ENCODE measurements at regions not wholly inside any gene's neighbourhood (a gene's known extent, or its start where the extent isn't known, plus 50 kb on each side); places are given as distances from the start of the nearest gene placed in this dataset.

DNA sequence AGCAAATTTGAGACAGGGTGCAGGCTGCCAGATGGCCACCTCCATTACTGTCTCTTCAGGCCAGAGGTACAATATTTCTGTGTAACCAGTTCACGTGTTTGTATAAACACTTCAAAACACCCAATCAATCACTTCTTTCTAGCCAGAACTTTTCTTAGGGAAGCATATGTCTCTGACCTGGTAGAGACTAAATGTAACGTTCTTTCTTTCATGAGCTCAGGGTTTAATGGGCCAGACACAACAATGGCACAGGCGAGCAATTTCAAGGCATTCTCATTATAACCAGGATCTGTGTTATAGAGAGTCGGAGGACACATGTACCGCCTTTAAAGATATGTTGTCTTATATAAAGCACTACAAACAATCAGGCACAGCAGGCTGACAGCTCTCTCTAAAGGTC lies 1846.4 kb upstream of the PIK3C3 start:
- H3K36me3 ChIP-seq (ENCODE audit: insufficient read depth): no peaks in the 10 kb centered on the region
- no peak for DNase-seq (ENCODE audit: extremely low spot score)
- no peak overlapping the region for H3K4me3 ChIP-seq (ENCODE audit: low read depth, low read length)
- H3K27ac ChIP-seq (ENCODE audit: low read depth): no peak overlapping the region
- 49% methylated on average over 5 of the region's 5 CpGs for WGBS
- H3K4me1 ChIP-seq (ENCODE audit: insufficient read depth): no peaks in the 10 kb centered on the region

- no peak overlapping the region for H3K27ac ChIP-seq (ENCODE audit: low read depth)
- H3K36me3 ChIP-seq (ENCODE audit: insufficient read depth): no peaks in the 10 kb centered on the region
- H3K4me1 ChIP-seq (ENCODE audit: insufficient read depth): no peaks in the 10 kb centered on the region
- no peak for DNase-seq (ENCODE audit: extremely low spot score)
- no peak overlapping the region for H3K4me3 ChIP-seq (ENCODE audit: low read depth, low read length)
These were observed 1852.1 kb upstream of the PIK3C3 start for GRCh38 chr18:40102903-40103302.

- H3K36me3 ChIP-seq (ENCODE audit: insufficient read depth): no peaks in the 10 kb centered on the region
- H3K4me1 ChIP-seq (ENCODE audit: insufficient read depth): no peaks in the 10 kb centered on the region
- DNase-seq (ENCODE audit: extremely low spot score): no peak
- no peak overlapping the region for H3K4me3 ChIP-seq (ENCODE audit: low read depth, low read length)
- WGBS: 95% methylated on average over 2 of the region's 2 CpGs
- H3K27ac ChIP-seq (ENCODE audit: low read depth): no peak overlapping the region
These were observed 1855.4 kb upstream of the PIK3C3 start for GRCh38 chr18:40099641-40100040.

DNA sequence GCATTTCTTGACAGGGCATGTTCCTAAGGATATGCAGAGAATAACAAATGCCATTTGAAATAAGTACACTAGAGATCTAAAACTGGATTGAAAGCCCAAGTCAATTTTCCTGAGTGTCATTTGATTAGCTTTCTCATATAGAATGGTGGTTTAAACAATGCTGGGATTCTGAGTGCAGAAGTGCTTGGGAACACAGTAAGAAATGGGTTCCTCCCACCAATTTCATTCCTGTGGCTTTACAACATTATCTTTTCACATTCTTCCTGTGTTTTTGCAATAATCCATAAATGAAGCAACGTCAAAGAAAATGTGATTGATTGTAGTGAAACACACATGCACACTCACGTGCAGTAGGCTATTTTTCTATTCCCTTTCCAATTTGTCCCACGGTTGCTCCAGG lies 1858.4 kb upstream of the PIK3C3 start:
- no peak overlapping the region for H3K27ac ChIP-seq (ENCODE audit: low read depth)
- no peaks in the 10 kb centered on the region for H3K36me3 ChIP-seq (ENCODE audit: insufficient read depth)
- no peak overlapping the region for H3K4me3 ChIP-seq (ENCODE audit: low read depth, low read length)
- 73% methylated on average over 3 of the region's 3 CpGs for WGBS
- no peak for DNase-seq (ENCODE audit: extremely low spot score)
- no peaks in the 10 kb centered on the region for H3K4me1 ChIP-seq (ENCODE audit: insufficient read depth)

GRCh38 chr18:40094441-40094840 lies 1860.6 kb upstream of the PIK3C3 start:
- 55% methylated on average over 2 of the region's 2 CpGs for WGBS
- DNase-seq (ENCODE audit: extremely low spot score): no peak
- Histone ChIP-seq H3K27ac (ENCODE audit: low read depth) (no peak overlapping the region), H3K4me1 (ENCODE audit: insufficient read depth) (no peaks in the 10 kb centered on the region), H3K4me3 (ENCODE audit: low read depth, low read length) (no peak overlapping the region), H3K36me3 (ENCODE audit: insufficient read depth) (no peaks in the 10 kb centered on the region)

DNA sequence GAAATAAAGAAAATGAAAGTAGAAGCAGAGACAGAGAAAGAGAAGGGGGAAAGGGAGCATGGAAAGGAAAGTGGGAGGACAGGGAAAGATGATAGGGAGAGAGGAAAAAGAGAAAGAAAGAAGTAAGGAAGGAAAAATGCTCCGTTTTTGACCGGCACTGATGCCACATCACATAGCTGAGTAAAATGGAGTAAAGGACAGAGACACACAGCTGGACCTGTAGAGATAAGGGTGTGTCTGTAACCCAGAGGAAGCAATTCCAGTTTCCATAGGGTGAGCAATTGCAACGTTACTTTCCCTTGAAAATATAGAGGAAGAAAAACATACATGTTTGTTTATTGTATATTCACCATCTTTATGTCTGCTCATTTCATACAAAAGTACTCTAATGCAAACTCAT lies 1866.9 kb upstream of the PIK3C3 start:
- no peak for DNase-seq (ENCODE audit: extremely low spot score)
- no peaks in the 10 kb centered on the region for H3K36me3 ChIP-seq (ENCODE audit: insufficient read depth)
- H3K4me3 ChIP-seq (ENCODE audit: low read depth, low read length): no peak overlapping the region
- WGBS: 71% methylated on average over 3 of the region's 3 CpGs
- H3K27ac ChIP-seq (ENCODE audit: low read depth): no peak overlapping the region
- no peaks in the 10 kb centered on the region for H3K4me1 ChIP-seq (ENCODE audit: insufficient read depth)

GRCh38 chr18:40079786-40080185 lies 1875.2 kb upstream of the PIK3C3 start:
- Histone ChIP-seq H3K4me1 (ENCODE audit: insufficient read depth) (no peaks in the 10 kb centered on the region), H3K36me3 (ENCODE audit: insufficient read depth) (no peaks in the 10 kb centered on the region), H3K4me3 (ENCODE audit: low read depth, low read length) (no peak overlapping the region), H3K27ac (ENCODE audit: low read depth) (no peak overlapping the region)
- 64% methylated on average over 2 of the region's 2 CpGs for WGBS
- no peak for DNase-seq (ENCODE audit: extremely low spot score)

DNA sequence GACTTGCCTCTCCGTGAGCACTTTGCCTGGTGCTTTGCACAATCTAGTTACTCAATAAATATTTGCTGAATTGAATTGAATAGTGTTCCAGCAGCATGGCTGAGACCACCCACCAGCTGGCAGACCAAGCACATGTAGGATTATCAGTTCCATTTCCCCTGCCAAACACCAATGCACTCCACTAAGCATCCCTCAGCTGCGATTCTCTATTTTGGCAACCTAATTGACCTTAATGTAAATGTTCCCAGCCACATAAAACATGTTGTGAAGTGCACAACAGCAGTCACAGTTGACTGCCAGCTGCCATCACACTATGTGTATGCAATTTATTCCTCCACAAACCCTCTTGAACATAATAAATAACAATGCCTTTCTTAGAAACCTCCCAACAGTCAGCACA lies 1879.4 kb upstream of the PIK3C3 start:
- no peak overlapping the region for H3K27ac ChIP-seq (ENCODE audit: low read depth)
- no peaks in the 10 kb centered on the region for H3K36me3 ChIP-seq (ENCODE audit: insufficient read depth)
- no peaks in the 10 kb centered on the region for H3K4me1 ChIP-seq (ENCODE audit: insufficient read depth)
- no peak for DNase-seq (ENCODE audit: extremely low spot score)
- WGBS: 52% methylated on average over 2 of the region's 2 CpGs
- no peak overlapping the region for H3K4me3 ChIP-seq (ENCODE audit: low read depth, low read length)

DNA sequence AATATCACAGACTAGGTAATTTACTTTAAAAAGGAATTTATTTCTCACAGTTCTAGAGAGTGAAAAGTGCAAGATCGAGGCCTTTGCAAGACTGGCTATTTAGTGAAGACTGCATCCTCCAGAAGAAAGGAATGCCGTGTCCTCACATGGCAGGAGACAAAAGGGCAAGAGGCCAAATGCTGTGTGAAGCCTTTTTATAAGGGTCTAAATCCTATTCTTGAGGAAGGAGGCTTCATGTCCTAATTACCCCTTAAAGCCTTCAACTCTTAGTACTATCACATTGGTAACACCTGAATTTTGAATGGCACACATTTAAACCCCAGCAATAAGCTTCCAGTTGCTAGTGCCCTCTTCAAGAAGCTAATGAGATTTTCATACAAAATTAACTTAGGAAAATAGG lies 1882.3 kb upstream of the PIK3C3 start:
- DNase-seq (ENCODE audit: extremely low spot score): no peak
- no peaks in the 10 kb centered on the region for H3K4me1 ChIP-seq (ENCODE audit: insufficient read depth)
- no peak overlapping the region for H3K4me3 ChIP-seq (ENCODE audit: low read depth, low read length)
- no peaks in the 10 kb centered on the region for H3K36me3 ChIP-seq (ENCODE audit: insufficient read depth)
- WGBS: 71% methylated on average over 2 of the region's 2 CpGs
- no peak overlapping the region for H3K27ac ChIP-seq (ENCODE audit: low read depth)

- H3K4me1 ChIP-seq (ENCODE audit: insufficient read depth): no peaks in the 10 kb centered on the region
- H3K27ac ChIP-seq (ENCODE audit: low read depth): no peak overlapping the region
- no peak for DNase-seq (ENCODE audit: extremely low spot score)
- H3K36me3 ChIP-seq (ENCODE audit: insufficient read depth): no peaks in the 10 kb centered on the region
- 75% methylated on average over 1 of the region's 1 CpG for WGBS
- no peak overlapping the region for H3K4me3 ChIP-seq (ENCODE audit: low read depth, low read length)
These were observed 1888.7 kb upstream of the PIK3C3 start for GRCh38 chr18:40066368-40066767.

DNA sequence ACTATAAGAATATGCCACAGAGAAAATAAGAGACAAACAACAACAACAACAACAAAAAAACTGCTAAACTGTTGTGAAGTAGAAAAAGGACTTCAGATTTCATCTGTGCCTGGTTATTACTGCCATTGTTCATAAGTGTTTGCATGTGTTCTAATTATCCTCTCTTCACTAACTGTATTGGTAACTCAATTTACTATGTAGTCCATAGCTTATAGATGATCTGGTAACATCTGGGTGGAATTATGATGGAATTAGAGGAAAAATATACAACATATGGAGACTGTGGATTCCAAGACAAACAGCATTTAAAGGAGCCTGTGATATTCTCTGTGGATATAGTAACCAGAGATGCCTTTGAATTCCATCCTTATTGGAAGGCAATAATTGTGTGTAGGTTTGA lies 1891.5 kb upstream of the PIK3C3 start:
- H3K27ac ChIP-seq (ENCODE audit: low read depth): no peak overlapping the region
- no peaks in the 10 kb centered on the region for H3K36me3 ChIP-seq (ENCODE audit: insufficient read depth)
- no peaks in the 10 kb centered on the region for H3K4me1 ChIP-seq (ENCODE audit: insufficient read depth)
- no peak overlapping the region for H3K4me3 ChIP-seq (ENCODE audit: low read depth, low read length)
- no peak for DNase-seq (ENCODE audit: extremely low spot score)

- no peak overlapping the region for H3K27ac ChIP-seq (ENCODE audit: low read depth)
- H3K36me3 ChIP-seq (ENCODE audit: insufficient read depth): no peaks in the 10 kb centered on the region
- DNase-seq (ENCODE audit: extremely low spot score): no peak
- no peak overlapping the region for H3K4me3 ChIP-seq (ENCODE audit: low read depth, low read length)
- WGBS: 73% methylated on average over 2 of the region's 2 CpGs
- H3K4me1 ChIP-seq (ENCODE audit: insufficient read depth): no peaks in the 10 kb centered on the region
These were observed 1893.9 kb upstream of the PIK3C3 start for GRCh38 chr18:40061086-40061485.

- Histone ChIP-seq H3K36me3 (ENCODE audit: insufficient read depth) (no peaks in the 10 kb centered on the region), H3K4me1 (ENCODE audit: insufficient read depth) (no peaks in the 10 kb centered on the region), H3K27ac (ENCODE audit: low read depth) (no peak overlapping the region), H3K4me3 (ENCODE audit: low read depth, low read length) (no peak overlapping the region)
- WGBS: 76% methylated on average over 1 of the region's 1 CpG
- no peak for DNase-seq (ENCODE audit: extremely low spot score)
These were observed 1894.5 kb upstream of the PIK3C3 start for GRCh38 chr18:40060562-40060961.

DNA sequence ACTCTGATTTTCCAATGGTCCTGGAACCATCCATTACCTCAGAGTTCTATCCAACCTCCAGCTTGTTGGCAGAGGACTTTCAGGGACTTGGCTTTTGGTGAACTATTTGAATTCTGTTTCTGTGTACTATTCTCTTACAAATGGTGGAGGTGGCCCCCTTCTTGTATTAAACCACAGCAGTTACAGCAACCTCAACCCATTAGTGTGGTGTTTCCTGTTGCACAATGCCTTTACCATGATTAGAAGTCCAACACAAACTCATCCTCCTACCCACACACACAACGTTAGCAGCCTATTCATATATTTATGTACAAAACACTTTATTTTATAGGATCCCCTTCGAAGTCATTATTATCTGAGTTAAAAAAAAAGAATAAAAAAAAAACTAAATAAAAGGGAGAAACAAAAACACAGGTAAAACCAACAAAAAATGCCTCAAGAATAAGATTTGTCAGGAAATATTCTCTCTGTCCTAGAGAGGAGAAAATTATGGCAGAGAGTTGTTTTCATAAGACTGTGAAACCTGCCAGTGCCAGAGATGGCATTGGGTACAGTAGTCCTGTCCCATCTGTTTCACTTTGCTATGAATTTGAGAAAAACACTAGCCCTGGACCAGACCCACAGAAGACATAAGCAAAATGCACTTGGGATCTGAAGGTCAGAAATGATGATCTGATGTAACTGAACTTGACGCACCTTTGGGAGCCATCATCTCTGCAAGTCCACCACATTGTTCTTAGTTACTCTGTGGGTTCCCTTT lies 1896.0 kb upstream of the PIK3C3 start:
- Histone ChIP-seq H3K4me1 (ENCODE audit: insufficient read depth) (no peaks in the 10 kb centered on the region), H3K36me3 (ENCODE audit: insufficient read depth) (no peaks in the 10 kb centered on the region), H3K27ac (ENCODE audit: low read depth) (no peak overlapping the region), H3K4me3 (ENCODE audit: low read depth, low read length) (no peak overlapping the region)
- no peak for DNase-seq (ENCODE audit: extremely low spot score)
- 70% methylated on average over 3 of the region's 3 CpGs for WGBS
